ENCODE measurements at regions not wholly inside any gene's neighbourhood (a gene's known extent, or its start where the extent isn't known, plus 50 kb on each side); places are given as distances from the start of the nearest gene placed in this dataset.

- TF ChIP-seq GATA2 (IDR thresholded peaks at IDR 0.05; ENCODE audit: low read depth, low read length) (no peak), GATA3 (IDR thresholded peaks at IDR 0.05; ENCODE audit: low read depth, low read length) (no peak)
Observed at GRCh38 chr21:35578347-35578782, 482.0 kb downstream of the SETD4 start.

All from SH-SY5Y (cell line).